HL-60 (cell line): ENCODE measurements at regions not wholly inside any gene's neighbourhood (a gene's known extent, or its start where the extent isn't known, plus 50 kb on each side); places are given as distances from the start of the nearest gene placed in this dataset.
"Not testable (repeated sequence)": the region's sequence is repeated elsewhere in the genome, so short reads cannot be mapped to it uniquely, and the experiment has no call there.

Experiments
- DNase-seq, 2 experiments: peaks; one replicate each; pipeline ENCODE4 v3.0.0-alpha.2; 2010 to 2020; ENCODE audit warnings: low read depth in 1 of 2, low spot score in 1 of 2
- H3K27ac ChIP-seq: fragments of 250-450 bp; sonication (Bioruptor Pico); replicated peaks from 2 replicates; pipeline ENCODE4 v1.5.1; 2020; ENCODE audit warnings: mild to moderate bottlenecking, moderate library complexity
- H3K27me3 ChIP-seq: fragments of 250-450 bp; sonication (Bioruptor Pico); 2 replicates; pipeline ENCODE4 v1.5.1; 2021; ENCODE audit warnings: mild to moderate bottlenecking, moderate library complexity; ENCODE audit not compliant: insufficient read depth, poor library complexity, severe bottlenecking
- H3K4me3 ChIP-seq: replicated peaks from 2 replicates; pipeline ENCODE4 v1.5.1; 2011; ENCODE audit warnings: mild to moderate bottlenecking, control low read depth, low read length; ENCODE audit not compliant: insufficient read depth
- GABPA ChIP-seq: IDR thresholded peaks from 2 replicates; pipeline ENCODE4 v1.6.1; 2012; ENCODE audit warnings: low read depth
- POLR2AphosphoS5 ChIP-seq: IDR thresholded peaks from 2 replicates; pipeline ENCODE4 v1.6.1; 2012; ENCODE audit warnings: low read depth
- SPI1 ChIP-seq: IDR thresholded peaks from 2 replicates; pipeline ENCODE4 v1.6.1; 2012; ENCODE audit warnings: low read depth, mild to moderate bottlenecking, borderline replicate concordance
- TF ChIP-seq, protein P1 (sequence below): IDR thresholded peaks from 2 replicates; pipeline ENCODE4 v1.6.1; 2012; ENCODE audit warnings: low read depth; ENCODE audit not compliant: insufficient replicate concordance
- TF ChIP-seq, protein P2 (sequence below): IDR thresholded peaks from one replicate; pipeline ENCODE4 v1.5.1; 2011; ENCODE audit warnings: low read length, control low read depth, inconsistent platforms; ENCODE audit not compliant: insufficient read depth

DNA sequence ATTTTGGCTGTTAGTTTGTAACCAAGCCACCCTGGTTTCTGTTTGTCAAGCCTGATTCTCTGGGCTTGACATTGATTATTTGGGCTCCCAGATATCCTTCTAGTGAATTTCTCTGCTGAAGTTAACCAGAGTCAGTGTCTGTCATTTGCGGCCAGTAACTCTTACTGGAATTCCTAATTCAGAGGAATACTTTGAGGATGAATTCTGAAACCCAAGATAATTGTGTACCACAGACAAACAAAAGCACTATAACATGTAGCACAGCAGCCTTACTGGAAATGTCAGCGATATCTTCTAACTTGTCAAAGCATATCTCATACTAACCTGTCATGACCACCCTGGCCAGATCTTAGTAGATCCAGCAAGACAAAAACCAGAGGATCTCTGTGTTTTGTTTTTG lies 84.4 kb upstream of the HIF1A start:
- Histone ChIP-seq H3K27me3 (no peaks in the 10 kb centered on the region), H3K4me3 (no peak overlapping the region), H3K27ac (no peak overlapping the region)
- no peak for DNase-seq
- no peak for TF ChIP-seq GABPA
- TF ChIP-seq SPI1 = no peak
- TF ChIP-seq, protein P1, sequence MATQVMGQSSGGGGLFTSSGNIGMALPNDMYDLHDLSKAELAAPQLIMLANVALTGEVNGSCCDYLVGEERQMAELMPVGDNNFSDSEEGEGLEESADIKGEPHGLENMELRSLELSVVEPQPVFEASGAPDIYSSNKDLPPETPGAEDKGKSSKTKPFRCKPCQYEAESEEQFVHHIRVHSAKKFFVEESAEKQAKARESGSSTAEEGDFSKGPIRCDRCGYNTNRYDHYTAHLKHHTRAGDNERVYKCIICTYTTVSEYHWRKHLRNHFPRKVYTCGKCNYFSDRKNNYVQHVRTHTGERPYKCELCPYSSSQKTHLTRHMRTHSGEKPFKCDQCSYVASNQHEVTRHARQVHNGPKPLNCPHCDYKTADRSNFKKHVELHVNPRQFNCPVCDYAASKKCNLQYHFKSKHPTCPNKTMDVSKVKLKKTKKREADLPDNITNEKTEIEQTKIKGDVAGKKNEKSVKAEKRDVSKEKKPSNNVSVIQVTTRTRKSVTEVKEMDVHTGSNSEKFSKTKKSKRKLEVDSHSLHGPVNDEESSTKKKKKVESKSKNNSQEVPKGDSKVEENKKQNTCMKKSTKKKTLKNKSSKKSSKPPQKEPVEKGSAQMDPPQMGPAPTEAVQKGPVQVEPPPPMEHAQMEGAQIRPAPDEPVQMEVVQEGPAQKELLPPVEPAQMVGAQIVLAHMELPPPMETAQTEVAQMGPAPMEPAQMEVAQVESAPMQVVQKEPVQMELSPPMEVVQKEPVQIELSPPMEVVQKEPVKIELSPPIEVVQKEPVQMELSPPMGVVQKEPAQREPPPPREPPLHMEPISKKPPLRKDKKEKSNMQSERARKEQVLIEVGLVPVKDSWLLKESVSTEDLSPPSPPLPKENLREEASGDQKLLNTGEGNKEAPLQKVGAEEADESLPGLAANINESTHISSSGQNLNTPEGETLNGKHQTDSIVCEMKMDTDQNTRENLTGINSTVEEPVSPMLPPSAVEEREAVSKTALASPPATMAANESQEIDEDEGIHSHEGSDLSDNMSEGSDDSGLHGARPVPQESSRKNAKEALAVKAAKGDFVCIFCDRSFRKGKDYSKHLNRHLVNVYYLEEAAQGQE = no peak
- TF ChIP-seq, protein P2, sequence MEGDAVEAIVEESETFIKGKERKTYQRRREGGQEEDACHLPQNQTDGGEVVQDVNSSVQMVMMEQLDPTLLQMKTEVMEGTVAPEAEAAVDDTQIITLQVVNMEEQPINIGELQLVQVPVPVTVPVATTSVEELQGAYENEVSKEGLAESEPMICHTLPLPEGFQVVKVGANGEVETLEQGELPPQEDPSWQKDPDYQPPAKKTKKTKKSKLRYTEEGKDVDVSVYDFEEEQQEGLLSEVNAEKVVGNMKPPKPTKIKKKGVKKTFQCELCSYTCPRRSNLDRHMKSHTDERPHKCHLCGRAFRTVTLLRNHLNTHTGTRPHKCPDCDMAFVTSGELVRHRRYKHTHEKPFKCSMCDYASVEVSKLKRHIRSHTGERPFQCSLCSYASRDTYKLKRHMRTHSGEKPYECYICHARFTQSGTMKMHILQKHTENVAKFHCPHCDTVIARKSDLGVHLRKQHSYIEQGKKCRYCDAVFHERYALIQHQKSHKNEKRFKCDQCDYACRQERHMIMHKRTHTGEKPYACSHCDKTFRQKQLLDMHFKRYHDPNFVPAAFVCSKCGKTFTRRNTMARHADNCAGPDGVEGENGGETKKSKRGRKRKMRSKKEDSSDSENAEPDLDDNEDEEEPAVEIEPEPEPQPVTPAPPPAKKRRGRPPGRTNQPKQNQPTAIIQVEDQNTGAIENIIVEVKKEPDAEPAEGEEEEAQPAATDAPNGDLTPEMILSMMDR = no peak
- no peak for TF ChIP-seq POLR2AphosphoS5

DNA sequence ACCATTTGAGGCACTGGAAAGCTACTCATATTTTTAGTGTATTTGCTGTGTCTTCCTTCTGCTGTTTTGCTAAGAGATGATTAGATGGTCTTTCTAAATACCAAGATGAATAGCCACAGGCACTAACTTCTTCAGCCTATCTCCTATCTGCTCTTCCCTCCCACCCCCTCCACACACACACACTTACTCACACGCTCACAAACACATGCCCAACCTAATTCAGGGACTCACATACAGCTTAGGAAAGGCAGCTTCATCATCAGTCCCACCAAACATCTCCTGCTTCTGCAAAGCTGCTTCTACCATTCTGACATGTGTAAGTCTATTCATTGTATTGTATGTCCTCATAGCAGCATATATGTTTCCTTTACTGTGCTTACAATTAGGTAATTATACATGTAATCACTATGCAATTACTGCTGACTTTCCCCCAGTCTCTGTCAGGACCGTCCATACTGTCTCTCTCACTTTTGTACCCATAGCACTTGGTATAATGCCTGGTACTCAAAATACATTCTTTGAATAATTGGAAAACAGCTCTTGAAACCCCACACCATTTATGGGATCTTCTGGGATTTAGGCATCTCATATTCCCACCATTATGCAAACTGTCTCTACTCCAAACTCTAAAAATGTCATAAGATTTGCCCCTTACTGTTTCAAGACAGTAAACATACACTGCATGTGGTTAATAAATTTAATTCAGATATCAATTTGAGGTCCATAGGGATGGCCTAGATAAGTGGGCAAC lies 83.3 kb upstream of the HIF1A start:
- no peaks in the 10 kb centered on the region for H3K27me3 ChIP-seq
- H3K27ac ChIP-seq = no peak overlapping the region
- DNase-seq = no peak
- H3K4me3 ChIP-seq = no peak overlapping the region
- TF ChIP-seq, protein P2 = no peak

DNA sequence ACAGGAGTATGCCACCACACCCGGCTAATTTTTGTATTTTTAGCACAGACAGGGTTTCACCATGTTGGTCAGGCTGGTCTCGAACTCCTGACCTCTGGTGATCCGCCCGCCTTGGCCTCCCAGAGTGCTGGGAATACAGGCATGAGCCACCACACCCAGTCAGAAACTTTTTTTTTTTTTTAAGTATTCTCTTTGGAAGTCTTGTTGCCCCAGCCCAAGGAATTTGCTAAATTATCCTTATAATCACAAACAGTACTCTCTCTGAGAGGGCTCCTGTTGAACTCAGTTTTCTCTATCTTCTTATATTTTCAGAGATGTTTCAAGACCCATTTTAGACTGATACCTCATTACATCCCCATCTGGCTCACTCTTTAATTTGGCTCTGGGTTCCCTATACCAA lies 82.3 kb upstream of the HIF1A start:
- H3K27me3 ChIP-seq, DNase-seq, H3K4me3 ChIP-seq, H3K27ac ChIP-seq: not testable (repeated sequence)

DNA sequence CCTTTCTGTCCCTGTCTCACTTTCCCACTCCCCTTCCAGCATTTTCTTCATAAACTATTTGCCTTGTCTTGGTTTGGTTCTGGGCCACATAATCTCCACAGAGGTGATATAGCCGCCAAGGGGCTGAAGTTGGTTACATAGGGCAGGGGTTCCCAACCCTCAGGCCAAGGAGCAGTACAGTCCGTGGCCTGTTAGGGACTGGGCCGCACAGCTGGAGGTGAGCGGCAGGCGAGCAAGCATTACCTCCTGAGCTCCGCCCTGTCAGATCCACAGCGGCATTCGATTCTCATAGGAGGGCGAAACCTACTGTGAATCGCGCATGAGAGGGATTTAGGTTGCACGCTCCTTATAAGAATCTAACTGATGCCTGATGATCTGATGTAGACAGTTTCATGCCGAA lies 80.6 kb upstream of the HIF1A start:
- no peak overlapping the region for H3K4me3 ChIP-seq
- TF ChIP-seq SPI1 (no peak), GABPA (no peak), POLR2AphosphoS5 (no peak)
- TF ChIP-seq, protein P1 = no peak
- TF ChIP-seq, protein P2 = no peak
- no peak overlapping the region for H3K27ac ChIP-seq
- no peaks in the 10 kb centered on the region for H3K27me3 ChIP-seq
- no peak for DNase-seq
